ENCODE measurements at regions not wholly inside any gene's neighbourhood (a gene's known extent, or its start where the extent isn't known, plus 50 kb on each side); places are given as distances from the start of the nearest gene placed in this dataset.

- TF ChIP-seq, protein P1, sequence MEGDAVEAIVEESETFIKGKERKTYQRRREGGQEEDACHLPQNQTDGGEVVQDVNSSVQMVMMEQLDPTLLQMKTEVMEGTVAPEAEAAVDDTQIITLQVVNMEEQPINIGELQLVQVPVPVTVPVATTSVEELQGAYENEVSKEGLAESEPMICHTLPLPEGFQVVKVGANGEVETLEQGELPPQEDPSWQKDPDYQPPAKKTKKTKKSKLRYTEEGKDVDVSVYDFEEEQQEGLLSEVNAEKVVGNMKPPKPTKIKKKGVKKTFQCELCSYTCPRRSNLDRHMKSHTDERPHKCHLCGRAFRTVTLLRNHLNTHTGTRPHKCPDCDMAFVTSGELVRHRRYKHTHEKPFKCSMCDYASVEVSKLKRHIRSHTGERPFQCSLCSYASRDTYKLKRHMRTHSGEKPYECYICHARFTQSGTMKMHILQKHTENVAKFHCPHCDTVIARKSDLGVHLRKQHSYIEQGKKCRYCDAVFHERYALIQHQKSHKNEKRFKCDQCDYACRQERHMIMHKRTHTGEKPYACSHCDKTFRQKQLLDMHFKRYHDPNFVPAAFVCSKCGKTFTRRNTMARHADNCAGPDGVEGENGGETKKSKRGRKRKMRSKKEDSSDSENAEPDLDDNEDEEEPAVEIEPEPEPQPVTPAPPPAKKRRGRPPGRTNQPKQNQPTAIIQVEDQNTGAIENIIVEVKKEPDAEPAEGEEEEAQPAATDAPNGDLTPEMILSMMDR (IDR thresholded peaks at IDR 0.05), result no peak
- TF ChIP-seq POLR2A (IDR thresholded peaks at IDR 0.05) (no peak), EP300 (IDR thresholded peaks at IDR 0.05) (no peak)
Observed at GRCh38 chr3:159787178-159787574, 201.5 kb upstream of the IL12A start.
